K562 (cell line): ENCODE measurements at regions not wholly inside any gene's neighbourhood (a gene's known extent, or its start where the extent isn't known, plus 50 kb on each side); places are given as distances from the start of the nearest gene placed in this dataset.

Experiments used
- ATAC-seq: fragments of 200-7000 bp; cut with Tn5 transposase; 3 replicates; pipeline ENCODE4 v1.9.1; 2020; ENCODE audit warnings: moderate library complexity
- BruUV-seq: library from RNA; stranded (reverse); fragments of 400-500 nt; replicated peaks from 2 replicates; lab custom pipeline; 2021; lab: Mats Ljungman, UMichigan
- CTCF ChIA-PET: fragments of 300-600 bp; formaldehyde crosslinking; extraction: SDS; loops from one replicate; lab custom pipeline; 2021; ENCODE audit warnings: low intra/inter-chr PET ratio; lab: Yijun Ruan, JAX
- POLR2A ChIA-PET: fragments of 300-600, 350-650 bp; sonication (Branson Sonifier 250); formaldehyde crosslinking; extraction: SDS; loops from one replicate; lab custom pipeline; 2021; ENCODE audit warnings: antibody characterized with exemption, inconsistent platforms; lab: Yijun Ruan, JAX
- DNase-seq, 4 experiments: peaks; one replicate each; pipeline versions ENCODE4 v3.0.0 to v3.0.0-alpha.2; 2011 to 2018; ENCODE audit warnings: low spot score in 3 of 4, mixed read lengths in 3 of 4; ENCODE audit errors: extremely low read depth in 1 of 4
- FAIRE-seq: peaks from 2 replicates; lab custom pipeline; 2011; peaks lifted over from hg19 to GRCh38; lab: Jason Lieb, UNC
- H2AFZ ChIP-seq: 2 replicates; pipeline ENCODE4 v1.6.0; 2011; ENCODE audit warnings: low read depth, low read length, control low read depth, inconsistent platforms
- H3K27ac ChIP-seq: fragments of 200-600 bp; 3 replicates; pipeline ENCODE4 v1.8.0; 2011; ENCODE audit warnings: low read depth, mild to moderate bottlenecking, control low read depth, inconsistent platforms, low read length, moderate library complexity, mixed read lengths; ENCODE audit errors: extremely low read depth
- H3K27me3 ChIP-seq, 2 experiments: fragments of 300-600 bp in 1 of 2; 2 replicates in 1 of 2; 3 replicates in 1 of 2; pipeline versions ENCODE4 v1.6.0 to v1.8.0; 2011; ENCODE audit warnings: inconsistent platforms in 2 of 2, low read length in 2 of 2, mild to moderate bottlenecking in 1 of 2, mixed read lengths in 1 of 2, moderate library complexity in 1 of 2; ENCODE audit not compliant: control insufficient read depth in 2 of 2, insufficient read depth in 2 of 2
- H3K36me3 ChIP-seq: fragments of 300-600 bp; 3 replicates; pipeline ENCODE4 v1.8.0; 2011; ENCODE audit warnings: mild to moderate bottlenecking, low read length, inconsistent platforms; ENCODE audit not compliant: control insufficient read depth, insufficient read depth
- H3K4me1 ChIP-seq, 2 experiments: fragments of 200-600 bp in 1 of 2; replicated peaks in 1 of 2; 2 replicates in 1 of 2; 3 replicates in 1 of 2; pipeline versions ENCODE4 v1.5.1 to v1.8.0; 2011; ENCODE audit warnings: inconsistent platforms in 2 of 2, low read length in 2 of 2, mild to moderate bottlenecking in 1 of 2, mixed read lengths in 1 of 2, moderate library complexity in 1 of 2; ENCODE audit not compliant: control insufficient read depth in 2 of 2, insufficient read depth in 2 of 2
- H3K4me2 ChIP-seq: 2 replicates; pipeline ENCODE4 v1.6.1; 2011; ENCODE audit warnings: low read length, control low read depth, inconsistent platforms, mixed read lengths; ENCODE audit not compliant: insufficient read depth
- H3K4me3 ChIP-seq: fragments of 200-600 bp; sonication (generic), shearing (Covaris generic); 2 replicates; pipeline ENCODE4 v1.5.1; 2016; ENCODE audit warnings: control low read depth, inconsistent platforms
- H3K79me2 ChIP-seq: fragments of 200-600 bp; 3 replicates; pipeline ENCODE4 v1.8.0; 2011; ENCODE audit warnings: low read length, inconsistent platforms; ENCODE audit not compliant: control insufficient read depth, insufficient read depth
- H3K9ac ChIP-seq, 2 experiments: 2 replicates each; pipeline versions ENCODE4 v1.6.0 to v1.6.1; 2011; ENCODE audit warnings: low read depth in 2 of 2, low read length in 2 of 2, control low read depth in 1 of 2, inconsistent platforms in 1 of 2, mild to moderate bottlenecking in 1 of 2, mixed read lengths in 1 of 2; ENCODE audit not compliant: insufficient read depth in 1 of 2
- H3K9me1 ChIP-seq: one replicate; pipeline ENCODE4 v1.6.0; 2011; ENCODE audit warnings: inconsistent platforms, mild to moderate bottlenecking, low read length, moderate library complexity; ENCODE audit not compliant: control insufficient read depth, insufficient read depth
- H3K9me3 ChIP-seq: replicated peaks from 2 replicates; pipeline ENCODE4 v1.5.1; 2011; ENCODE audit warnings: low read depth, low read length, inconsistent platforms; ENCODE audit not compliant: control insufficient read depth, insufficient read depth
- H4K20me1 ChIP-seq: replicated peaks from 2 replicates; pipeline ENCODE4 v1.6.1; 2011; ENCODE audit warnings: low read length, inconsistent platforms, mixed read lengths; ENCODE audit not compliant: control insufficient read depth, insufficient read depth
- C11orf30 ChIP-seq: fragments of 450-650 bp; IDR thresholded peaks from 2 replicates; pipeline ENCODE4 v1.6.1; 2016; ENCODE audit warnings: low read depth, mild to moderate bottlenecking
- CBX1 ChIP-seq: sonication (generic); IDR thresholded peaks from 2 replicates; pipeline ENCODE4 v1.6.1; 2016; ENCODE audit warnings: antibody characterized with exemption, low read depth, mild to moderate bottlenecking
- CGGBP1 ChIP-seq: fragments of 250-450 bp; sonication (Bioruptor Pico); IDR thresholded peaks from 2 replicates; pipeline ENCODE4 v1.9.0; 2021; ENCODE audit warnings: mild to moderate bottlenecking
- ETS1 ChIP-seq: conservative IDR thresholded peaks from 2 replicates; pipeline ENCODE4 v1.6.1; 2011; ENCODE audit warnings: low read depth, mild to moderate bottlenecking, low read length; ENCODE audit not compliant: control insufficient read depth
- JUND ChIP-seq, 2 experiments: IDR thresholded peaks; 2 replicates in 1 of 2; 3 replicates in 1 of 2; pipeline ENCODE4 v1.6.1; 2011; ENCODE audit warnings: borderline replicate concordance in 2 of 2, low read depth in 2 of 2, low read length in 2 of 2, improper control_type of control experiment in 1 of 2, missing biosample characterization in 1 of 2, missing genetic modification characterization in 1 of 2, missing genetic modification reagents in 1 of 2
- KLF1 ChIP-seq: fragments of 450-650 bp; IDR thresholded peaks from 2 replicates; pipeline ENCODE4 v1.6.1; 2016; ENCODE audit warnings: missing genetic modification characterization, missing compliant biosample characterization
- NR3C1 ChIP-seq: sonication (generic); formaldehyde crosslinking; IDR thresholded peaks from 2 replicates; pipeline ENCODE4 v1.8.1; 2022; ENCODE audit warnings: missing genetic modification reagents
- ZC3H4 ChIP-seq: sonication (generic); formaldehyde crosslinking; IDR thresholded peaks from 2 replicates; pipeline ENCODE4 v1.9.0; 2021; ENCODE audit warnings: missing genetic modification reagents, borderline replicate concordance
- ZFPM2 ChIP-seq: fragments of 250-450 bp; sonication (Bioruptor Pico); IDR thresholded peaks from 2 replicates; pipeline ENCODE4 v1.5.1; 2022; ENCODE audit warnings: mild to moderate bottlenecking
- ZMIZ1 ChIP-seq, 2 experiments: fragments of 150-350 bp in 1 of 2; IDR thresholded peaks; 2 replicates each; pipeline ENCODE4 v1.6.1; 2012 to 2016; ENCODE audit warnings: low read depth in 2 of 2, low read length in 2 of 2, mild to moderate bottlenecking in 1 of 2, moderate library complexity in 1 of 2
- WGBS: fragments of 100-300 bp; shearing (Covaris generic); methylation state at CpG from one replicate; pipeline ENCODE4 v1.1.6; 2016; ENCODE audit warnings: low coverage, mixed read lengths; ENCODE audit not compliant: insufficient coverage; ENCODE audit errors: missing lambda C conversion rate; 5-methylcytosine and 5-hydroxymethylcytosine counted together
- in situ Hi-C: fragments of 300-500 bp; cut with MboI; formaldehyde crosslinking; loops from 4 replicates; pipeline ENCODE4 v1.15.0; 2018; ENCODE audit warnings: inconsistent platforms, mixed read lengths
- intact Hi-C: fragments of 100-400 bp; cut with micrococcal nuclease; formaldehyde crosslinking; loops from 2 replicates; pipeline ENCODE4 v1.14.2; 2022

GRCh38 chr7:159218607-159219006 is 73.9 kb upstream of the VIPR2 start:
- POLR2A ChIA-PET, result interaction anchor here (0.6 to 1.4 kb wide), 3 partner anchors 21 to 276 kb away, joined by 3 to 4 read pairs (median 3); no protein-coding TSS in a partner anchor
- TF ChIP-seq KLF1 (no peak), NR3C1 (no peak)

GRCh38 chr7:159218170-159218569 is 73.5 kb upstream of the VIPR2 start:
- Histone ChIP-seq H3K4me2 (no peak overlapping the region), H3K79me2 (no peaks in the 10 kb centered on the region), H3K4me1 (no peaks in the 10 kb centered on the region), H3K4me3 (no peak overlapping the region), H3K36me3 (no peaks in the 10 kb centered on the region), H4K20me1 (no peaks in the 10 kb centered on the region), H3K9ac (no peak overlapping the region), H3K9me1 (no peaks in the 10 kb centered on the region), H2AFZ (no peak overlapping the region), H3K27ac (no peak overlapping the region), H3K9me3 (no peaks in the 10 kb centered on the region), H3K27me3 (peaks cover 14 to 38% of the 10 kb centered on the region in 2 experiments; a peak in 3 of 5 replicates)
- in situ Hi-C loops (no loop called here), intact Hi-C loops (no loop called here)
- CTCF ChIA-PET, result no interaction called here
- ATAC-seq, result no peak
- POLR2A ChIA-PET, result interaction anchor here (0.6 to 1.4 kb wide), 3 partner anchors 21 to 275 kb away, joined by 3 to 4 read pairs (median 3); no protein-coding TSS in a partner anchor
- DNase-seq, result no peak
- FAIRE-seq, result no peak
- 0% methylated on average over 1 of the region's 1 CpG for WGBS
- no TSS peak for BruUV-seq
- TF ChIP-seq CGGBP1 (CRISPR knock-in tag) (no peak), ZMIZ1 (IDR thresholded peaks at IDR 0.05; ENCODE audit: low read depth in 2 of 2, low read length in 2 of 2) (no peak), ZFPM2 (CRISPR knock-in tag) (no peak), CBX1 (no peak), ETS1 (no peak), C11orf30 (no peak), ZC3H4 (CRISPR knock-in tag) (no peak), JUND (IDR thresholded peaks at IDR 0.05; ENCODE audit: borderline replicate concordance, low read depth, low read length) (no peak), JUND (tag; IDR thresholded peaks at IDR 0.05; ENCODE audit: borderline replicate concordance, low read depth, low read length) (no peak)

More at GRCh38 chr7:159218607-159219006, 73.9 kb upstream of the VIPR2 start:
- CTCF ChIA-PET, result no interaction called here
- in situ Hi-C loops (no loop called here), intact Hi-C loops (no loop called here)
- no TSS peak for BruUV-seq
- H4K20me1 ChIP-seq, result no peaks in the 10 kb centered on the region
- H3K36me3 ChIP-seq, result no peaks in the 10 kb centered on the region
- WGBS, result 0% methylated on average over 7 of the region's 7 CpGs
- H3K4me3 ChIP-seq, result no peak overlapping the region
- peaks cover 12 to 35% of the 10 kb centered on the region in 2 experiments; a peak in 3 of 5 replicates for H3K27me3 ChIP-seq
- FAIRE-seq, result no peak
- no peaks in the 10 kb centered on the region for H3K9me3 ChIP-seq
- H3K27ac ChIP-seq, result no peak overlapping the region
- no peak overlapping the region for H3K4me2 ChIP-seq
- ATAC-seq, result no peak
- no peak overlapping the region for H2AFZ ChIP-seq
- no peak overlapping the region for H3K9ac ChIP-seq
- no peaks in the 10 kb centered on the region for H3K79me2 ChIP-seq
- no peaks in the 10 kb centered on the region for H3K4me1 ChIP-seq
- no peak for DNase-seq
- no peaks in the 10 kb centered on the region for H3K9me1 ChIP-seq
